ENCODE measurements at regions not wholly inside any gene's neighbourhood (a gene's known extent, or its start where the extent isn't known, plus 50 kb on each side); places are given as distances from the start of the nearest gene placed in this dataset.

DNA sequence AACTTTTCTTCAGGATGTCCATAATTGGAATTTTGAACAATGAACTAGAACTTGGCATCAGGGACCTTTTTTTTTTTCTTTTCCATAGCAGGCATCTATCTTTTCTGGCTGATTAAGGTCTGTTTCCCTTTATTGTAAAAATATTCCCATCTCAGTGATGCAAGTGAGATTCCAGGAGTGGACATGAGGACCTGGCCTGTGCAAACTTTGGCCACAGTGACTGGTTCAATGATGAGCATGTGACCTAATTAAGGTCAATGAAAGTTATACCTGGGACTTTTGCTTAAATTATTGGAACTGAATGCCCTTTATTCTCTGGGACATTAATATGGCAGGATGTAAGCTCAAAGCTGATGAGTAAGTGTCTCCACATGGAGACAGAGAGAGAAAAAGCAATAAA is 83.8 kb downstream of the DIO2 start:
- no peak for DNase-seq
- Histone ChIP-seq H3K27ac (no peak overlapping the region), H3K27me3 (no peaks in the 10 kb centered on the region), H3K9me3 (no peaks in the 10 kb centered on the region), H3K4me3 (no peak overlapping the region), H3K4me1 (no peaks in the 10 kb centered on the region), H3K36me3 (no peaks in the 10 kb centered on the region)
- intact Hi-C loops (cut with DNase I) = no loop called here
- ATAC-seq = no peak
- FAIRE-seq = no peak
- TF ChIP-seq, protein P1, sequence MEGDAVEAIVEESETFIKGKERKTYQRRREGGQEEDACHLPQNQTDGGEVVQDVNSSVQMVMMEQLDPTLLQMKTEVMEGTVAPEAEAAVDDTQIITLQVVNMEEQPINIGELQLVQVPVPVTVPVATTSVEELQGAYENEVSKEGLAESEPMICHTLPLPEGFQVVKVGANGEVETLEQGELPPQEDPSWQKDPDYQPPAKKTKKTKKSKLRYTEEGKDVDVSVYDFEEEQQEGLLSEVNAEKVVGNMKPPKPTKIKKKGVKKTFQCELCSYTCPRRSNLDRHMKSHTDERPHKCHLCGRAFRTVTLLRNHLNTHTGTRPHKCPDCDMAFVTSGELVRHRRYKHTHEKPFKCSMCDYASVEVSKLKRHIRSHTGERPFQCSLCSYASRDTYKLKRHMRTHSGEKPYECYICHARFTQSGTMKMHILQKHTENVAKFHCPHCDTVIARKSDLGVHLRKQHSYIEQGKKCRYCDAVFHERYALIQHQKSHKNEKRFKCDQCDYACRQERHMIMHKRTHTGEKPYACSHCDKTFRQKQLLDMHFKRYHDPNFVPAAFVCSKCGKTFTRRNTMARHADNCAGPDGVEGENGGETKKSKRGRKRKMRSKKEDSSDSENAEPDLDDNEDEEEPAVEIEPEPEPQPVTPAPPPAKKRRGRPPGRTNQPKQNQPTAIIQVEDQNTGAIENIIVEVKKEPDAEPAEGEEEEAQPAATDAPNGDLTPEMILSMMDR (IDR thresholded peaks at IDR 0.05) = no peak

DNA sequence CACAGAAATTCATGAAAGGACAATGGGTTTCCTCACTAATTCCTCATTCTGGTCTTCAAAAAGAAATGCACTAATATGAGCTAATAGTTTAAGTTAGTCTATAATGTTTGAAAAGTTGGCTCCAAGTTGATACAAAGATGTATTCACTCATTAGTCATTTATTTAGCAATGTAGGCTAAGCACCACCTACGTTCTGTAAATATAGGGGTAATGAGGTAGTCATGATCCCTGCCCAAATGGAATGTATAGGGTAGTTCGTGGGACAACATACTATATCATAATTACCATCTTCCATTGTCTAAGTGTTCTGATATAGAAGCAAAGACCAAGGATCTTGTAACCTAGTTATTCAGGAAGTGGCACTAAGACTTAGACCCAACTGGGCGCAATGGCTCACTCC is 86.5 kb downstream of the DIO2 start:
- H3K4me3 ChIP-seq = no peak overlapping the region
- intact Hi-C loops (cut with DNase I) = no loop called here
- H3K36me3 ChIP-seq = no peaks in the 10 kb centered on the region
- H3K9me3 ChIP-seq = no peaks in the 10 kb centered on the region
- WGBS, 2 donors = 81 to 83% methylated on average over 3 of the region's 3 CpGs
- H3K4me1 ChIP-seq = no peaks in the 10 kb centered on the region
- FAIRE-seq (no peak), DNase-seq (no peak), ATAC-seq (no peak)
- no peak overlapping the region for H3K27ac ChIP-seq
- TF ChIP-seq, protein P1 (IDR thresholded peaks at IDR 0.05) = no peak
- H3K27me3 ChIP-seq = no peaks in the 10 kb centered on the region

DNA sequence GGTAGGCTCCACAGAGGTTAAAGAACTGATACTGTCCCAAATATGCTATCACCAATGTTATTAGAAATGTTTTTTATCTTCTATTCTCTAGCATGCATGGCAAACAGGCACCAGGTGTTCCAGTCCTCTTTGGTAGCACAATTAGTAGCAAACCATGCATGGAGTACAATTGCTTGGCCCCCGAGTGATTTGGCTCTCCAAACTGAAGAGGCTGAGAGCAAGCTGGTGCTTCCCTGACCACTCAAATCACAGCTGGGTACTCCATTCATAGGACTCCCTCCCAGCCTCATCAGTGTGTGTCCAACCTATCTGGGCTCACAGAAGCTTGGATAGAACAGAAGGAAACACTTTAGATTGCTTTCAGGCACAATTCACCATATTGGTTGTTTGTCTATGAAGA is 93.4 kb downstream of the DIO2 start:
- H3K4me3 ChIP-seq = no peak overlapping the region
- WGBS, 2 donors = 69 to 75% methylated on average over 1 of the region's 1 CpG
- intact Hi-C loops (cut with DNase I) = no loop called here
- no peak for DNase-seq
- TF ChIP-seq, protein P1 (IDR thresholded peaks at IDR 0.05) = no peak
- H3K27me3 ChIP-seq = no peaks in the 10 kb centered on the region
- H3K36me3 ChIP-seq = no peaks in the 10 kb centered on the region
- FAIRE-seq = no peak
- no peak for ATAC-seq
- no peaks in the 10 kb centered on the region for H3K4me1 ChIP-seq
- H3K9me3 ChIP-seq = no peaks in the 10 kb centered on the region
- no peak overlapping the region for H3K27ac ChIP-seq

DNA sequence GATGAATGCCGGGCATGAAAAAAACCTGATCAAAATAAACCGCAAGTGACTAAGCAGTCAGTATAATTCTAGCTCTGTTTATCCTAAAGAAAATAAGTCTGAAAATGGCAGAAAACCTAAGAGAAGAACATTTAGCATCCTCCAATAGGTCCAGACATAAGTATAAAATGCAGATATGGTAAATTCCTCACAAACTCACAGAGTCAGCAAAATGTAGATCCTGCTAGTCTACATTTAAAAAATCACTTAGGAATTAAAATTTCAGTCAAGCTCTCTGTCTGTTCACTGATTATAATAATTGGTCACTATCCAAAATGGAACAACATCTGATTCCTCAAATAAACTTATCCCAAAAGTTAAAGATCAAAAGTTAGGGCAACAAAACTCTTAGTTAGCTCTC is 95.1 kb downstream of the DIO2 start:
- Histone ChIP-seq H3K27me3 (no peaks in the 10 kb centered on the region), H3K27ac (no peak overlapping the region), H3K4me1 (no peaks in the 10 kb centered on the region), H3K36me3 (no peaks in the 10 kb centered on the region), H3K9me3 (no peaks in the 10 kb centered on the region), H3K4me3 (no peak overlapping the region)
- TF ChIP-seq, protein P1 (IDR thresholded peaks at IDR 0.05) = no peak
- WGBS, 2 donors = 97% methylated on average over 2 of the region's 2 CpGs
- FAIRE-seq (no peak), ATAC-seq (no peak), DNase-seq (no peak)
- intact Hi-C loops (cut with DNase I) = no loop called here

DNA sequence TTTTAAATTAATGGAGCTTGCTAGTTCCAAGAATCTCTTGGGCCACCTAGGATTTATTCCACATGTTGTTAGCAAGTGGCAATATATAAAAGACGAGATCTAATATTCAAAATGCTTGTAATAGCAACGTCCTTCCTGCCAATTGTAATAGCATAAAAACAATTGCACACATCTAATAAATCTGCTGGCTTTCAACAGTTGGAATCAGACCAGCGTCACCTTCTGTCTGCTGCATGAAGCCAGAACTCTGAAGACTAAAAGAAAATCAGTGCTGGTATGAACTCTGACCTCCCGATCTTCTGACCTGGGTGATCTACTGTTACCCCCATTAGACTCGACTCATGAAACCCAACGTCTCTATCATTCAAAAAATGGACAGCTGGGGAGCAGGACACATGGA is 100.6 kb downstream of the DIO2 start:
- ATAC-seq (no peak), FAIRE-seq (no peak), DNase-seq (no peak)
- no peaks in the 10 kb centered on the region for H3K9me3 ChIP-seq
- H3K4me1 ChIP-seq = no peaks in the 10 kb centered on the region
- intact Hi-C loops (cut with DNase I) = no loop called here
- no peaks in the 10 kb centered on the region for H3K27me3 ChIP-seq
- TF ChIP-seq, protein P1 (IDR thresholded peaks at IDR 0.05) = no peak
- H3K4me3 ChIP-seq = no peak overlapping the region
- no peaks in the 10 kb centered on the region for H3K36me3 ChIP-seq
- 74 to 80% methylated on average over 6 of the region's 6 CpGs for WGBS, 2 donors
- H3K27ac ChIP-seq = no peak overlapping the region

All from pancreas (tissue), 10 donors.